ENCODE measurements at regions not wholly inside any gene's neighbourhood (a gene's known extent, or its start where the extent isn't known, plus 50 kb on each side); places are given as distances from the start of the nearest gene placed in this dataset.

GRCh38 chr12:124626971-124627411 is 59.6 kb upstream of the NCOR2 start:
- no peak for DNase-seq

- no peak for DNase-seq
Measured at GRCh38 chr12:124625867-124626675, 58.7 kb upstream of the NCOR2 start.

DNA sequence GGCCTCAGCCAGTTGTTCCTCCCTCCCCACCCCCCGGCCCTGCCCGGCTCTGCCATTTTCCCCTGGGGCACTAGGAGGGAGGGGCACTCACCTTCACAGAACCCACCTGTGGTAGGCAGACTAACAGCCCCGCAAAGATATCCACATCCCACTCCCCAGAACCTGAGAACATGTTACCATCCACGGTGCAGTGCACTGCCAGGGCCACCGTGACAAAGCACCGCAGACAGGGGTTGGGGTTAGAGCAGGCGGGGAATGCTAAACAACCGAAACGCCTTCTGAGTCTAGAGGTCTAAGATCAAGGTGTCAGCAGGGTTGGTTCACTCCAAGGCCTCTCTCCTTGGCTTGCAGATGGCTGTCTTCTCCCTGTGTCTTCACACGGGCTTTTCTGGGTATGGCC is 57.4 kb upstream of the NCOR2 start:
- DNase-seq: no peak

DNA sequence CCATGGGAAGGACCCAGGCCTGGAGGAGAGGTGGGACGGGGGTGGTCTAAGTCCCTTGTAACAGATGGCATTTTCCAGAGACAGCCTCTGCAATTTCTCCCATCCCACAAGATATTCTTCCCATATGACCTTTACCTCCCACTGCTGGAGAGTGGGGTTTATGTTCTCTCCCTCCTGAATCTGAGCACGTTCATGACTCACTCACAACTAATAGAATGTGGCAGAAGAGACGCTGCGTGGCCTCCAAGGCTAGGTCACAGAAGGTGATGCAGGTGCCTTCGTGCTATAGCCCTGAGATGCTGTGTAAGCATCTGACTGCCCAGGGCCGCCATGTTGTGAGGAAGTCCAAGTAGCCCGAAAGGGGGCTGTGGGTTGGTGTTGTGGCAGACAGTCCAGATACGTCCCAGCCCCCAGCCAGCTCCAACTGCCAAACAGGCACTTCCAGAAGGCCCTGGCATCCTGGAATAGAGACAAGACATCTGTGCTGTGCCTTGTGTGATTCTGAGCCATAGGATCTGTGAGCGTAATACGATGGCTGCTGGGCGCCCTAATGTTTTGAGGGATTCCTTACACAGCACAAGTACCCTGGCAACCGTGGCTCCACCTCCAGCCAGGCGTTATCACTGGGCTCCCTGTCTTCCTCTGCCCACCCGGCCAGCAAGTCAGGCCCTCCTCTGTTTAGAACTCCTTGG is 56.1 kb upstream of the NCOR2 start:
- no peak for DNase-seq

DNA sequence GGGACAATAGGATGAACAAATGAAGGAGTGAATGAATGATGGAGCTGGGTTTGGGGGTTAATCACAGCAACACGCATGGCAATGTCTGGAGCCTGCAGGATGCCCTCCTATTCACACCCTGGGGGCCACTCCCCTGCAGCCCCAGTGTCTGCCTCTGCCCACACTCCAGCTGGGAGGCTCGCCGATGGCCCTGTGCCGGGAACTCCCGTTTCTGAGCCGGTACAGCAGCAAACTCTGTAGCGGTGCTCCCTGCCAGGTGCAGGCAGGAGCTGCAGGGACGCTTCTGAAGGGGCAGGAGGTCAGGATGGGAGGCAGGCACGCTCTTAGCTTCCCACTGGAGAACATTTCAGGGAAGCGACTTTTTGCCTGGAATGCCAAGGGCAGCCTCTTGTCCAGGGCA is 55.4 kb upstream of the NCOR2 start:
- no peak for DNase-seq

GRCh38 chr12:124622331-124622730 is 54.9 kb upstream of the NCOR2 start:
- DNase-seq: no peak

DNA sequence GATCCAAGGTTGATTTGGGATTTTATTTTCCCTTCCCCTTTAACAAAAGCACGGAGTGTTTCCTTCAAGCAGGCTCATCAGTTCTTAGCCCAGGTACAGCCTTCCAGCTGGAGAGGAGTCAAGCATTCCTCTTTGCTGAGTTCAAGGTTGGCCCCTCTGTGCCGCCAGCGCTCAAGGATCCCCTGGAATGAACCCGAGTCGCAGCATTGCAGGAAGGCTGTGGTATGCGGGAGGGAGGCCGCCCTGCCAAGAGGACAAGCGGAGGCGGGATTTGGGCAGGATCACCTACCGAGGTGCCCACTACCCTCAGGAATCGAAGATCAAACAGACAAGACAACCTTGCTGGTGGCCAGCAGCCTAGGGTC is 53.9 kb upstream of the NCOR2 start:
- DNase-seq: no peak

- DNase-seq: no peak
Measured at GRCh38 chr12:124620606-124621295, 53.3 kb upstream of the NCOR2 start.

DNA sequence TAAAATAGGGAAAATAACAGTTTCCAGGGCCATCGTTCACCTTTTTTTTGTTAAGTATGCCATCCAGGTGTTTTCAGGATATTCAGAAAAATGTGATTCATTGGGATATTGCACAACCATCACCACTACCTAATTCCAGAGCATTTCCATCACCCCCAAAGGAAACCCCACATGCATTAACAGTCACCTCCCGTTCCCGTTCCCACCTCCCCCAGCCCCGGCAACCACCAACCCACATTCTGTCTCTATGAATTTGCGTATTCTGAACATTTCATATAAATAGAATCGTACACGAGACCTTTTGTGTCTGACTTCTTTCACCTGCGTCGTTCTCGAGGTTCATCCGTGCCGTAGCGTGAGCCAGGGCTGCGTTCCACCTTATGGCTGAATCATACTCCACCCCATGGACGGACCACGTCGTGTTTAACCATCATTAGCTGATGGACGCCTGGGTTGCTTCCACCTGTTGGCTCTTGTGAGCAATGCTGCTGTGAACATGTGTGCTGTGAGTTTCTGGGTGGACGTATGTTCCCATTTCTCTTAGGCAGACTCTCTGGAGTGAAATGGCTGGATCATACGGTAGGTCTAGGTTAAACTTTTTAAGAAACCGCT is 51.0 kb upstream of the NCOR2 start:
- no peak for DNase-seq

- no peak for DNase-seq
Measured at GRCh38 chr12:124617615-124618014, 50.2 kb upstream of the NCOR2 start.
